ENCODE measurements at regions not wholly inside any gene's neighbourhood (a gene's known extent, or its start where the extent isn't known, plus 50 kb on each side); places are given as distances from the start of the nearest gene placed in this dataset.

GRCh38 chr7:118615681-118616080 is 391.2 kb downstream of the ANKRD7 start:
- Histone ChIP-seq H2AFZ (ENCODE audit: low read depth, low read length) (no peak overlapping the region), H3K27me3 (ENCODE audit: low read depth, low read length) (no peaks in the 10 kb centered on the region), H3K4me2 (ENCODE audit: low read length) (no peak overlapping the region), H3K4me3 (ENCODE audit: low read length) (no peak overlapping the region), H3K79me2 (ENCODE audit: low read length) (no peaks in the 10 kb centered on the region), H3K9me3 (ENCODE audit: insufficient read depth, low read length) (no peaks in the 10 kb centered on the region), H3K27ac (ENCODE audit: low read length) (no peak overlapping the region), H3K36me3 (replicated peaks; ENCODE audit: low read depth, low read length) (no peaks in the 10 kb centered on the region), H4K20me1 (ENCODE audit: insufficient read depth, low read length) (no peaks in the 10 kb centered on the region), H3K9ac (ENCODE audit: low read length) (no peak overlapping the region), H3K4me1 (ENCODE audit: low read length) (peaks cover 5% of the 10 kb centered on the region; the same call in 1 of the 2 replicates)
- TF ChIP-seq EZH2phosphoT487 (IDR thresholded peaks at IDR 0.05; ENCODE audit: low read depth) (no peak), CTCF (IDR thresholded peaks at IDR 0.05; ENCODE audit: low read depth, low read length) (no peak)

DNA sequence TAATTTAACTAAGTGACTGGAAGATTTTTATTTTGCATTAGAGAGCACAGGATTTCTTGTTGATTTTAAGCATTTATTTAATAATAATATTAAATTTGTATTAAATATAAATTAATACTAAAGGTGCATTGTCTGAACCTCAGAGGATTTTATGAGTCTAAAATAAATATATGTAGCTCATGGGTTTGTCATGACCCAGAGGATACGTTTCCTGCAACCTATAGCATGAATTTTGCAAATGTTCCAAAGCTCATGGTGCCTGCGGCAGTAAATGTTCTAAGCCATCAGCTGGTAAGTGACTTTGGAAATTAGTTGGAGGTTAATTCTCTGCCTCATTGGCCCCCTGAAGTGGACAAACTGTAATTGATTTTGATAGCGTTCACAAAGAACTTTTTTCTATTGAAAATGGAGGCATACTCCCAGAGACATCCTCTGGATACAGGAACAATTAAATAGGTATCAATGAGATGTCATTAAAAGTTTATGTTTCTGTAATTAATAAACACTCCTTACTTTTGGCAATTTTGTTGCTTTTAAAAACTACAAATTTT is 397.4 kb downstream of the ANKRD7 start:
- TF ChIP-seq CTCF (IDR thresholded peaks at IDR 0.05; ENCODE audit: low read depth, low read length): no peak
- no peak for TF ChIP-seq EZH2phosphoT487 (IDR thresholded peaks at IDR 0.05; ENCODE audit: low read depth)
- Histone ChIP-seq H3K9me3 (ENCODE audit: insufficient read depth, low read length) (no peaks in the 10 kb centered on the region), H3K4me3 (ENCODE audit: low read length) (no peak overlapping the region), H3K4me1 (ENCODE audit: low read length) (no peaks in the 10 kb centered on the region), H4K20me1 (ENCODE audit: insufficient read depth, low read length) (no peaks in the 10 kb centered on the region), H3K9ac (ENCODE audit: low read length) (no peak overlapping the region), H3K27me3 (ENCODE audit: low read depth, low read length) (no peaks in the 10 kb centered on the region), H3K27ac (ENCODE audit: low read length) (no peak overlapping the region), H3K36me3 (replicated peaks; ENCODE audit: low read depth, low read length) (no peaks in the 10 kb centered on the region), H2AFZ (ENCODE audit: low read depth, low read length) (no peak overlapping the region), H3K4me2 (ENCODE audit: low read length) (no peak overlapping the region), H3K79me2 (ENCODE audit: low read length) (no peaks in the 10 kb centered on the region)

- Histone ChIP-seq H3K79me2 (ENCODE audit: low read length) (no peaks in the 10 kb centered on the region), H3K4me3 (ENCODE audit: low read length) (no peak overlapping the region), H3K4me1 (ENCODE audit: low read length) (no peaks in the 10 kb centered on the region), H3K9ac (ENCODE audit: low read length) (no peak overlapping the region), H3K36me3 (replicated peaks; ENCODE audit: low read depth, low read length) (no peaks in the 10 kb centered on the region), H3K27me3 (ENCODE audit: low read depth, low read length) (no peaks in the 10 kb centered on the region), H4K20me1 (ENCODE audit: insufficient read depth, low read length) (no peaks in the 10 kb centered on the region), H2AFZ (ENCODE audit: low read depth, low read length) (no peak overlapping the region), H3K4me2 (ENCODE audit: low read length) (no peak overlapping the region), H3K9me3 (ENCODE audit: insufficient read depth, low read length) (no peaks in the 10 kb centered on the region), H3K27ac (ENCODE audit: low read length) (no peak overlapping the region)
- TF ChIP-seq CTCF (IDR thresholded peaks at IDR 0.05; ENCODE audit: low read depth, low read length) (no peak), EZH2phosphoT487 (IDR thresholded peaks at IDR 0.05; ENCODE audit: low read depth) (no peak)
Measured at GRCh38 chr7:118626739-118627138, 402.2 kb downstream of the ANKRD7 start.

DNA sequence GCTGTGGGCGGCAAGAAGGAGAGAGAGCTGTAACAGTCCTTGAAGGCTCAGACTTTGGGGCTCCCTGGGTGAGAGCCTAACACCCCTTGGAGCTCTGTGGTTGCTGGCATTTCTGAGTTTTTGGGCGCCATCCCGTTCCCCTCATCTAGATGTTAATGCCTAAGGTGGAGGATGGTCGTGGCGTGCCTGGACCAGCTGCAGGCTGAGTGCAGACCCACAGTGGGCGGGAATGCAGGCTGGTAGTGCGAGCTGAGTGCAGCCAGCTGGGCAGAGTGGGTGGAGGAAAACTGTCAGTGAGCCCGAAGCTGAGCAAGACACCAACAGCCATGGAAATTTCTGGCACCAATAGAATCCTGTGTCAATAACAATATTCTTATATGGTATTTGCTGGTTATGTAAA is 403.0 kb downstream of the ANKRD7 start:
- H3K4me1 ChIP-seq (ENCODE audit: low read length): no peaks in the 10 kb centered on the region
- no peak overlapping the region for H3K27ac ChIP-seq (ENCODE audit: low read length)
- no peaks in the 10 kb centered on the region for H4K20me1 ChIP-seq (ENCODE audit: insufficient read depth, low read length)
- TF ChIP-seq CTCF (IDR thresholded peaks at IDR 0.05; ENCODE audit: low read depth, low read length) (no peak), EZH2phosphoT487 (IDR thresholded peaks at IDR 0.05; ENCODE audit: low read depth) (no peak)
- no peak overlapping the region for H3K4me3 ChIP-seq (ENCODE audit: low read length)
- H3K4me2 ChIP-seq (ENCODE audit: low read length): no peak overlapping the region
- no peaks in the 10 kb centered on the region for H3K9me3 ChIP-seq (ENCODE audit: insufficient read depth, low read length)
- H2AFZ ChIP-seq (ENCODE audit: low read depth, low read length): no peak overlapping the region
- no peaks in the 10 kb centered on the region for H3K79me2 ChIP-seq (ENCODE audit: low read length)
- H3K36me3 ChIP-seq (replicated peaks; ENCODE audit: low read depth, low read length): no peaks in the 10 kb centered on the region
- no peak overlapping the region for H3K9ac ChIP-seq (ENCODE audit: low read length)
- no peaks in the 10 kb centered on the region for H3K27me3 ChIP-seq (ENCODE audit: low read depth, low read length)

Measured in OCI-LY3 (cell line).